SHP77 (cell line): ENCODE measurements at regions not wholly inside any gene's neighbourhood (a gene's known extent, or its start where the extent isn't known, plus 50 kb on each side); places are given as distances from the start of the nearest gene placed in this dataset.

Experiments used
- DNase-seq, 2 experiments: peaks; one replicate each; lab custom pipeline; 2025; lab: John Stamatoyannopoulos, UW

DNA sequence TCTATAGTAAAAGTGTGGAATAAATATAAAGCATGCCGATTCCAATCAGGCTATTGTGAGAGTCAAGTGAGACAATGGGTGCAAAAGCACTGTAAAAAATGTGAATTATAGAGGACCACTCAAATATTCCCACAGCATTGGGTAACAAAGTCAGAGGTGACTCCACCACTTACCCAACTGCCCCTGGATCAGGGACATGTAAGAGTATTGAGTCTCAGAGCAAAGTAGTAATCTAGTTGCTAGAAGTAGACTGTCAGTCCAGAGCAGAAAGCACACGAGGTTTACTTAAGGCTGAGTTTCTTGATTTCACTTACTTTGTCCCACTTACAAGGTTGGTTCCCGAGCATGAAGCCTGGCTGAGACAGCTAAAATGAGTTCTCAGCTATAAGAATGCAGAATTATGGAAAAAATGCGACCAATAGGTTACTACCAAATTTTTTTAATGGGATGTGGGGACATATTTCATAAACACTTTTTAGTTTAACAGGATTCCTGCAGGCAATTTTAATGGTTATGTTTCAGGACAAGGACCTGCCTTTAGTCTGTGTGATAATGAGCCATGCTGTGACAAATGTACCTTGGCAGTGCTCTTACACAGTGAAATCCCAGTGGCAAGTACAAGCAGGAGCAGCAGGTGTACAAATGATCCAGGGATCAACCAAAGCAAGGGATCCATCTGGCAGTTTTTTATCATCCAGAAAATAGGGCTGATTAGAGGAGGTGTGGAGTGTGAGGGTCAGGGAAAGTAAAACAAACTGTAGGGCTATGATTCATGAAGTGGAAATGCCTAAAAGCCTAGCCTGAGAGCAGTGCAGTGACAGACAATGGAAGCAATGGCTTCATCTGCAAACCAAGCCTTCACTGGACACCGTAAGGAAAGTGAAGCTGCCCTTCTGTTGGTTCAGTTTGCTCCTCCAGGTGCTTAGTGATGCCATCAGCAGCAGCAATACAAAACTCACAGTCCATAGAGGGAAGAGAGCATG is 156.2 kb upstream of the SPAG17 start:
- DNase-seq, result peak; percentile 58 to 60

DNA sequence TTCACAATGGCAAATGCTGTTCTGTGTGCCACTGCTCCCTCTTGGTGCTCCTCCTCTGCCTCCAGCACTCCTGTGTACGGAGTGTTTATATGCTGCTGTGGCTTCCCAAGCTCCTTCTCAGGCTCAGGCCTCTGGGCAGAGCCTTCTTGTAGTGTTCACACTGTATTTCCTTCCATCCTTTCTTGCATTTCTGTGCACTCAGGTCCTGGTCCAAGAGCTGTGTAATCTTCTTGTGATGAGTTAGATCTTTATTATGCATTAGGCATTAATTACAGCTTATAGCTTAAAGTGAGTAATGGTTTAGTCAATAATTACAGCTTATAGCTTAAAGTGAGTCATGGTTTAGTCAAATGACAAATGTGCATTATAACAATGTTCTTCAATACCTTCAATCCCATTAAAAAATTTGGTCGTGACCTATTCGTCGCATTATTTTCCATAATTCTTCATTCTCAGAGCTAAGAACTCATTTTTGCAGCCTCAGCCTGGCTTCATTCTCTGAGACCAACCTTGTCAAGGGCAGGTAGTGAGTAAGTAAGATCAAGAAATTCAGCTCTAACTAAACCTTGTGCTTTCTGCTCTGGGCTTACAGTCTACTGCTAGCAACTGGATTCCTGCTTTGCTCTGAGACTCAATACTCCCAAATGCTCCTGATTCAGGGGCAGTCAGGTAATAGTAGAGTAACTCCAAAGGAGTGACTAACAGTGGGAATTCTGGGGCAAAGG is 154.5 kb upstream of the SPAG17 start:
- no peak for DNase-seq

DNA sequence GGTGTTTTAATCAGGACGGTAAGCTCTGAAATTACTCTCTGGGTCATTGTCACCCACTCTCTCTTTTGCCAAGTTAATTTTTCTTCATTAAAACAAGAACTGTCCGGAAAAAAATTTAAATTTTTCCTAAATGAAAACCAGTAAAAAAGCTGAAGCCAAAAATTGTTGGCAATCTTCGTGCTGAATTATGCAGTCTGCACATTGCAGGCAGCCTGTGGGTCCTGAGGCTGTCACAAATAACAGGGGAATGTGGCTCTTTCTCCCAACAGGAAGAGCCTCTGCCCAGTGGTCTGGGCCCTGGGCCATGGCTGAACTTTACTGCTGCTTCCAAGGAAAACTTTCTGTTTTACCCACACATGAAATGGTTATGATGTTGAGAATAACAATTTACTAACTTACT is 153.9 kb upstream of the SPAG17 start:
- DNase-seq, result no peak

DNA sequence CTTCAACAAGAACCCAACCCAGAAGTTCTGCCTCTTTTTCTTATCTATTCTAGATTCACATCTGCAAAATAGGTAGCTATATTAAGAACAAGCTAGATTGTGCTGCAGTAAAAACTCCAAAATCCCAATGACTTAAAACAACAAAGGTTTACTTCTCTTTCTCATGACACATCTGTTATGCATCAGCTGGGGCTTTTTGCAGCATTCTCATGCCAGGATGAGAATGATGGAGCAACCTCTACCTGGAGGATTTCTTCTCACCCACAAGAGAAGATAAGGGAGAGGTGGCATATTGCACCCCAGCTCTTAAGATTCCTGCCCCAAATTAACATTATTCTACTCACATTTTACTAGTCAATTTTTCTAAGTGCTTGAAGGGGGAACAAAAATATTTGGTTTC is 152.3 kb upstream of the SPAG17 start:
- DNase-seq, result no peak

DNA sequence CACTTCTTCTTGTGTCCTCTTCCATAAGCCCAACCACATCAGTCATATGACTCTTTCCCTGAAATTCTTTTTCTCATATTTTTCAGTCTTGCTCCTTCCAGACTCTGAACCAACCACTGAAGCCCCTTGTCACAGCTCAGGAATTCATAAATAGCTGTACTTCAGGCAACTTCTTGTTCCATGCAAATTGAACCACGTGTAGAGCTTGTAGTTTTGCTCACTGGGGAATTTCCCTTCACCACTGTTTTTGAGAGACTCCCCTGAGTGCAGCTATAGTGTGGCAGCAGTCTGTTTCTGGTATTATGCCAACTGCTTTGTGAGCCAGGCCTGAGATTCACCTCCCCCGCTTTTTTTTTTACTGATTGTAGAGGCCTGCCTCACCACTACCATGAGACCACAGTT is 150.3 kb upstream of the SPAG17 start:
- peak; percentile 0 to 11 for DNase-seq

DNA sequence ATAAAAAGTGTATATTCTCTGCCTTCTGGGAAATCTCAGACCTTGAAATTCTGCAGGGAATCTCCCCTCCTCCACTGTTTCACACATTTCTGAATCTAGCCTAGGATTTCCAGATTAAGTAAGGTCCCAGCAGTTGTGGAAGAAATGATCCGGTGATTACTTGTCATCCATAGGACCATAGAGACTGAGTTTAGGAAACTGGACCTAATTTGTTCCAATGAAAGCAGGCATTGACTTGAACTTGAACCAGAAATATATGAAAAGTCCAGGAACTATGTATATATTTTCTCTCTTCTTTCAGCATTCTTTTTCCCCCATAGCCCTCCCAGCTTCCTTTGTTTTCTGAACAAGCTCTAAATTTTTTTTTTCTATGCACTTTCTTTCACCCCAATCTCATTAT is 149.5 kb upstream of the SPAG17 start:
- no peak for DNase-seq

DNA sequence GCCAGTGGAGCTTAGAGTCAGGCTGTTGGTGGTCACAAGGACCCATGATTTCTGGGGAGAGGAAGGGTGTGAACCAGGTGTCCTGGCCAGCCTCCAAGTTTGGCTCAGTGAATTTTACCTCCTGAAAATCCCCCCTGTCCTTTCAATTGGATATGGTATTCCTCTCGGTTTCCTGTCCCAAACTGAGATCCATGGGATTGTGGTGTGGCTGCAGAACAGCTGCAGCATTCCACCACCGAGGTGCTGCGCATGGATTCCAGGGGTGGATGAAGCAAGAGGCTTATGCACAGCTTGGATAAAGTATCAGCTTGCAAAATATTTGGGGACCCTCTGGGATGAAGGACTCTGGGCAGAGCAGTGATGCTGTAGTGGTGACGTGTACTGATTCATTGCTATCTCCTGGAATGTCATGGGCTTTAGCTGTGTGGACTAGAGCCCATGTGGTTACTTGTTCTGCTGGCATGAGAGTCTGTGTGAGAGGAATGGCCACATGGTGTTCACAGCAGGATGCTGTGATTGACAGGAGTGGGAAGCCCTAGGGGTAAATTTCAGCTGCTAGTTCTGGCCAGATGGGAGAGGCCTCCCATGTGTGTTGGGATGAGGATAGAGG is 148.7 kb upstream of the SPAG17 start:
- DNase-seq, result no peak

DNA sequence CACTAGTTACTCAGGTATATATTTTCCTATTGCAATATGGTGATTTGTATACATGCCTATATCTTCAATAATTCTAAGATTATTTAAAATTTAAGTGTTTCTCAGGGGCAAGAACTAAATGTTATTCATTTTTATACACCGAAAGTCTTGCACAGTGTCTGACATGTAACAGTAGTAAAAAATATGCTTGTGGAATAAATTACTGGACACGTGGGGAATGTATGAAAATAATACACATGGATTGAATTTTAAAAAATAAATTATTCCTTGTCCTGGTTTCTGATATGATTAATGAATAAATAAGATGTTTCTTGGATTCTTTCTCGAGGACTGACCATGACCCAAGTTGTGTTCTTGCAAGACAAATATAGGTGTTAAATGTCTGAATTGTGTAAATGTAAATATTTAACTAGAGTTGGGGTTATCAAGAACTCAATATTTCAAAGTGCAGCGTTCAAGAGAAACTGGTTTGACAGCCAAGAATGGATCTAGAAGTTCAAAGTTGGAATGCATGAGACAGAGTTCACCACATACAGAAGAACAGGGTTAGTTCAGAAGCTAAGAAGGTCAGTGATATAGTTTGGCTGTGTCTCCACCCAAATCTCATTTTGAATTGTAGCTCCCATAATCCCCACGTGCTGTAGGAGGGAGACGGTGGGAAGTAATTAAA is 142.1 kb upstream of the SPAG17 start:
- DNase-seq, result no peak

DNA sequence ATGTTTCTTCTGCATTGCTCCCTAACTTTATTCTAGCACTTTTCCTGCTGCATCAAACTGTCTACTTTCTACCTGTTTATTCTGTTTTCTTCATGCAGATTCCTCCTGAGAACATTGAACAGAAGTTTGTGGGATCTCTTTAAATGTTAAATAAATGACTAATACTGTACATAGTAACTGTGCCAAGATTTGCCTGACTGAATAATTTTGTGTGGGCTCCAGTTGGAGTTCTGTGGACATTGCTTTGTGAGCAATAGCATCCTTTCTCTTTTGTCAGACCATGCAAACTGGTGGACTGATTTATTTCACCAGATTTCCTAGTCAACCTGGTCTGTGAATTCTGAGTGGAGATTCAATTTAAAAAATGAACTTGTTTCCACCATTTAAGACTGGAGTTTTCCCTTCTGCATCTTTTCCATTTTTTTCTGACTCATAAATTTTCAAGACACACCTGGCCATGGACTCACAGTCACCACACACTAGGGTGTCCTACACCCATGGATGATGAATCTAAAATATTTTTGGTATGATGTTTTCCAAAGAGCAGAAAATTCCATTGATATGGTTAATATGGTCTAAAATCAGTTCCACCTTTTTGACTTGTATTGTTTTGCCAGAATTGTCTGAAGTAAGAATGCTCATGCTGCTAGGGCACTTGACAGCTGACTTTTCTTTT is 140.7 kb upstream of the SPAG17 start:
- DNase-seq, result no peak

DNA sequence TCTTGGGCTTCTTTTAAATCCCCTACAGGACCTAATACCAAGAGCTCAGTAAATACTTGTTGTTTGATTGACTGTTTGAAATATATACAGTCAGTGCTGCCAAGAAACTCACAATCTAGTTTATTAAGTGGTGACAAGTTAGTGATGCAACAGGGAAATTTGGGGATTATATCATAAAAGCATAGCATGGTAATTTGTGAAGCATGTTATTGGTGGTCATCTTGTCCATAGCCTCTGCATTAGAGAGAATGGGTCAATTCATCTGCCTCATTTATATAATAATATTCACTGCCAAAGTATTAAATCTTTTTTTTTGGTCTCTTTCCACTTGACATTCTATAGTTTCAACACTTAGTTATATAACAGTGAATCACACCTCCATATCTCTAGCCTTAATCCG is 138.2 kb upstream of the SPAG17 start:
- DNase-seq, result no peak

DNA sequence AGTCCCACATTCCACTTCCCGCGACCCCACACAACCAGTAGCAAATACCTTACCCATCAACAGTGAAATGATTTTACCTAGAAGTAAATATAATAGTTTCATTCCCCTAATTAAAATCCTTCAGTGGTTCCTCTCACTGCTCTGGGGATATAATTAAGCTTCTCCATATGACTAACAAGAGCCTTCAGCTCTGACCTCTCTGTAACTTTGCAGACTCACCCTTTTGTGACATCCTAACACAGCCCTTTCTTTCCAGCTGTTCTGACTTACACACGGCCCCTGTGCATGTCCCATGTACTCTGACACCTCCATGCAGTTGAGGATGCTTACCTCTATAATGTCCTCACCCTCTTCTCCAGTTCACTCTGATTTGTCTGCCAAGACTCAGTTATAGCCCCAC is 137.3 kb upstream of the SPAG17 start:
- no peak for DNase-seq

DNA sequence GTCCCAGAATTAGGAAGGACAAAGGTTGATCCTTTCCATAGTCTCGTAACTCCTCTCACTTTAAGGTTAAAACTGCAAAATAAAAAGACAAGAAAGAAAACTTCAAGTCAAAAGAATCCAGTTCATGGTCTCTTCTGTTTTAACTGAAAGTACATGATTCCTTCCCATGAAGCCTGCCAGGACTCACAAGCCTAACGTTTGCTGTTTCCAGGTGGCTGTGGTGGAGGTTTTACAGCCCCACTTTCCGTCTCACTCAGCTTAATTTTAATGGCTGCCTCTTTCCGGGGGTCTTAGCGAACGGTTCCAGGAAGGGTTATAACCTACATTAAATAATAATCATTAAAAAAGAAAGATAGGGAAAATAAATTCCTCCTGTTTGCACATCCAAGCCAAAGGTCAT is 136.8 kb upstream of the SPAG17 start:
- DNase-seq, result no peak

DNA sequence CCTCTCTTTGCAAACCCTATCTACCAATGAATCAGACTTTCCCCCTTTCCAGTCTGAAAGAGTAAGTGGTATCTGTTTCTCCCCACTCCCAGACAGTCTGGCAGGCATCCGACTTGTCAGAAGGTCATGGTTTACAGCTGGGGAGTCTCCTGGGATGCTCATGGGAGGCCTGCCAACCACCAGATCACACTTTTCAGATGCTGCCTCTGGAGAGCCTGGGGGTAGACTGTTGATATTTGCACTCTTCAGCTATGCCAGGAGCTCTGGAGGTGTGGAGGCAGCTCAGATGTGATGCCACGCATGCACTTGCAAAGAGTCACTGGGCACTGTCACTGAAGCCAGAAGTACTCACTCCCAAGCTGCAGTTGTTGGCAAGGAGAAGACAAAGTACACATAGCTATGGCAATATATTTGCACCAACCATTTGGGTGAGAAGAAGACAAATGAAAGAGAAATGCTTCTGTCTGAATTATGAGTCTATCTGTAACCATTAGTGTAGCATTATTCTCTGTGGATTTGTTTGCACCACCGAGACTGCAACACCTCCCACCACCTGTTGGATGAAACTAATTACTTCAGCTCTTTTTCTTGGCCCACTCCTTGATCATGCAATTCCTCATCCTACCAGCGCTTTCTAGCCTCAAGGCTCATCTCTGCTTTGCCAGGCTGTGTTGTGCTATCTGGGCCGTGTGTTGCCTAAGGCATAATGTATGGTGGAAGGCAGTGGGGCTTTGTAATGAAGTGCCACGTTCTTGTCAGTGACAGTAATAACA is 133.0 kb upstream of the SPAG17 start:
- peak in 1 of 2 experiments; percentile 60 for DNase-seq

DNA sequence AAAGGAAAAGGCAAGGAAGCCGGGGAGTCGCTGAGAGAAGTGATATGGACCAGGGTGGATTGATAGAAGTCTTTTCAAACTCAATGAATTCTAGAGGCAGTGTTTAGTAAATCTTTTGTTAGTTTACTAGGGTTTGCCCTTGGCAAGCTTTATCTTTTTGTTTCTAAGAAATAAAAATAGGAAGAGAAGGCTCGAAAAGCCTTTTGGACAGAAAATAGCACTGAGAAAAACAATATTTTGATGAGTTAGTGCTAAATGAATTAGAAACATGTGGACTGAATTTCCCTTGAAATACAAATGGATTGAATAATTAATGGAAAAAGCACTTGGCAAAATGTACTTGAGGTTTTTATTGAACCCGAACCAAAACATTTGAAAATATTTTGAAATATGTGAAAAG is 121.8 kb upstream of the SPAG17 start:
- DNase-seq, result no peak

DNA sequence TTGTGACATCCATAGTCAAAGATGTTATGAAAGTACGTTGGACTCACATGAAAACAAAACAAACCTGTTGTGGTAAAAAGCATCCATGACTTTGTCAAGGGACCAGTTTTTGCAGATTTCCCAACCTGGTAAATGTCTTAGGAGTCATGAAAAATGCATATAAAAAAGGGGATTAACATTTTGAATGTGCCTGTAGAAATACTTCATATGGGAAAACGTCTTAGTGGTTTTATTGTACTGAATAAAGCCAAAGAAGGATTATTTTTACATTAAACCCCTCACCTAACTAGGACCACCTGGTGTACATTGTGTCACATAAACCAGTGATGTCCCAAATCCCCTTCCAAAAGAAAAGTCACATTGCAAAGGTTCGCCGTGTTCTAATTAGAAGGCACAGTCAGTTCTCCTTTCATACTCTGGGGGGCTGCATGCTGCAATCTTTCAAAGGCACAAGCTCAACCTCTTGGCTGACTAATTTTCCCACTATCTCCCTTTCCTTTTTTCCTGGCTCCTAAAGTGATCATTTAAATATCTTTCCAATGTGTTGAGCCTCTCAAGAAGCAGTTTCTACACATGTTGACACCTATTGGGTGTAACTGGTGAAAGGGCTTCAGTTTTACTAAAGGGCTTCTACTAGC is 119.8 kb upstream of the SPAG17 start:
- DNase-seq, result peak in 1 of 2 experiments; percentile 4

DNA sequence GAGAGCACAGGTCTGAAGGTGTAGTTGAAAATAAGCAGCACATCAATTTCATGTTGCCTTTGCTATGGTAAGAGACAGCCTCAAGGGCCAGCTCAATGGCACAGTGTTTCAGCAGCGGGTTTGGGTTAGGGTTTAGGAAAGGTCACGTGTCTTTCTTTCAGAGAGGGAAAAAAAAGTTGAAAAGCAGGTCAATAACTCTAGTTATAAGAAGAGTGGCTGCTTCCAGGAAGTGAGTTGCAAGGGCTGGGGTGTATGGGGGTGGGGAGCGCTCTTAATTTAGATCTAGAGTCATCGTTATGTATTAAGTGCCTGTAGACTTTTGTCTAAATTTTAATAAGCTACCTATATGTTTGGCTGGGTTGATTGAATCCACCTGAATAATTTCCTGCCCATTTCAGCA is 118.5 kb upstream of the SPAG17 start:
- no peak for DNase-seq

DNA sequence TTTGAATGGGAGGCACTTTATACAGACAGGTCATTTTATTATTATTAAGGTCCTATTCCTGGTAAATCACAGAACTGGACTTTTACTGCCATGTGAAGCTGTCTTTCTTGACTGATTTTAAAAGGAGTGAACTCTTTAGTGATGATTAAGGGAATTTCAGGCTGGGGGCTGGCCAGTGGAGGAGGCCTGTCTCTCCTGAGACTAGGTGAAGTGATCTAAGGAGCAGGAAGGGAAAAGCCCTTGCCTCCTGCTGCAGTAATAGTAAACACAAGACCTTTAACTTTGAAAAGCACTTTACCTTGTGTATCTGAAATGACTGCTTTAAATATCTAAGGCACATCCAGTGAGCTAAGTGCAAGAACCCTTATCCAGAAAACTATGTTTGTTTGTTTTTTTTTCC is 118.0 kb upstream of the SPAG17 start:
- no peak for DNase-seq

DNA sequence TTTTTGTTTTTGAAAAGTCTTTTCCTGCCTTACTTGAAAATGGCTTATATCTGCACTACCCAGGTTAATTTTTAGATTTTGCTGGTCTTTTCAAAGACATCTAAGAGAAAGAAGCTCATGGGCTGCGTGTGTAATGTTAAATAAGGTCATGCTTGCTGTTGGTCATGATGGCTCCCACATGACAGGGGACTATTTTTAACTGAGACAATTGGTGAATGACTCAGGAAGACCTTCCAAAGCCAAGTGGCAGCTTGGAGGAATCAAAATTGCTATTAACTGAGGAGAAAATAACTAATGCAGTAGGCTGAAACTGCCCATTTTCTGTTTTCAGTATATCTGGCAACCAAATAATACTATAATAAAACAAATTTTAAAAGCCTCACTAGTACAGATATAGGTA is 117.1 kb upstream of the SPAG17 start:
- no peak for DNase-seq

DNA sequence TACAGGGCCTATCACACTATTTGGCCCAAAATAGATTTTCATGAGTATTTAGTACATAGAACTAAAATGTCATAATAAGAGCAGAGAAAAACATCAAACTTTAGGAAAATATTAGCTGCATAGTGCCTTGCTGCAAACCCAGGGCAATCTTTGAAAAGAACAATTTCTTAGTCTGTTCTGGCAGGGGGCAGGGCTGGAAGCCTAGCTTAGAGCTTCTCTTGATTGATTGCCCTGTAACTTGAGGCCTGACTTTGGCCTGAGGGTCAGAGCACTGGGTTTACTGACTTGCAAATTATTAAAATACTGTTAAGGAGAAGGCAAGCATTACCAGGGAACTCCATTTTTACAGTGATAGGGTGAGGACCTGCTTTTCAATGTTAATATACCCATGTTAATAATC is 115.8 kb upstream of the SPAG17 start:
- no peak for DNase-seq

DNA sequence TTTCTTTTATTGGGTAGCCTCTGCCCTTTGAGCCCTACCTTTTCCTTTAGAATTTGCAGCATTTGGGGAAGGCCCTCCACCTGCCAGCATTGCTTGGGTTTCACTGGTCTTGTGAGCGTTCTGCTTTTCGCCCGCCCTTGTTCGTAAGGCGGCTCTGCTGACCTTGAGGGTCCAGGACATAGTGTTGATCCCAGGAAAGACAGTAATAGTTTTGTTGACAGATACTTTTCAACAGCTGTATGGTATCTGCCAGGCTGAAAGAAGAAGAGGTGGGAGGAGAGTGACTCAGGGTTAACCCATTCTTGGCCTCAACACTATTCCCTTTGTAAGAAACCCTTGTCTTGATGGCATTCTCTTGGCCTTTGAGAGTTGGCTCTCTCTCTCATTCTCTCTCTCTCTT is 113.4 kb upstream of the SPAG17 start:
- no peak for DNase-seq
